ENCODE measurements at regions not wholly inside any gene's neighbourhood (a gene's known extent, or its start where the extent isn't known, plus 50 kb on each side); places are given as distances from the start of the nearest gene placed in this dataset.

DNA sequence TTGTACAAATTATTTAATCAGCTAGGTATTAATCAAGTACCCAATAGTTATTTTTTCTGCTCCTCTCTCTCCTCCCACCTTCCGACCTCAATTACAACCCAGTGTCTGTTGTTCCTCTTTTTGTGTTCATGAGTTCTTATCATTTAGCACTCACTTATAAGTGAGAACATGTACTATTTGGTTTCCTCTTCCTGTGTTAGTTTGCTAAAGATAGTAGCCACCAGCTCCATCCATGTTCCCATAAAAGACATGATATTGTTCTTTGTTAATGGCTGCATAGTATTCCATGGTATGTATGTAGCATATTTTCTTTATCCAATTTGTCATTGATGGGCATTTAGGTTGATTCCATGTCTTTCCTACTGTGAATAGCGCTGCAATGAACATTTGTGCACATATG lies 652.8 kb upstream of the CITED2 start:
- Mint-ChIP-seq H3K36me3 (ENCODE audit: low read depth) (no peaks in the 10 kb centered on the region), H3K27ac (no peak overlapping the region), H3K4me1 (no peaks in the 10 kb centered on the region), H3K4me3 (no peak overlapping the region), H3K27me3 (no peaks in the 10 kb centered on the region), H3K9me3 (peaks cover 8% of the 10 kb centered on the region)
- ATAC-seq (ENCODE audit: low read depth) (no peak), DNase-seq (no peak)
- intact Hi-C loops (cut with micrococcal nuclease): no loop called here
- ChIA-PET POLR2A (no interaction called here), CTCF (no interaction called here)
- TF ChIP-seq, protein P1, sequence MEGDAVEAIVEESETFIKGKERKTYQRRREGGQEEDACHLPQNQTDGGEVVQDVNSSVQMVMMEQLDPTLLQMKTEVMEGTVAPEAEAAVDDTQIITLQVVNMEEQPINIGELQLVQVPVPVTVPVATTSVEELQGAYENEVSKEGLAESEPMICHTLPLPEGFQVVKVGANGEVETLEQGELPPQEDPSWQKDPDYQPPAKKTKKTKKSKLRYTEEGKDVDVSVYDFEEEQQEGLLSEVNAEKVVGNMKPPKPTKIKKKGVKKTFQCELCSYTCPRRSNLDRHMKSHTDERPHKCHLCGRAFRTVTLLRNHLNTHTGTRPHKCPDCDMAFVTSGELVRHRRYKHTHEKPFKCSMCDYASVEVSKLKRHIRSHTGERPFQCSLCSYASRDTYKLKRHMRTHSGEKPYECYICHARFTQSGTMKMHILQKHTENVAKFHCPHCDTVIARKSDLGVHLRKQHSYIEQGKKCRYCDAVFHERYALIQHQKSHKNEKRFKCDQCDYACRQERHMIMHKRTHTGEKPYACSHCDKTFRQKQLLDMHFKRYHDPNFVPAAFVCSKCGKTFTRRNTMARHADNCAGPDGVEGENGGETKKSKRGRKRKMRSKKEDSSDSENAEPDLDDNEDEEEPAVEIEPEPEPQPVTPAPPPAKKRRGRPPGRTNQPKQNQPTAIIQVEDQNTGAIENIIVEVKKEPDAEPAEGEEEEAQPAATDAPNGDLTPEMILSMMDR (IDR thresholded peaks at IDR 0.05): no peak

DNA sequence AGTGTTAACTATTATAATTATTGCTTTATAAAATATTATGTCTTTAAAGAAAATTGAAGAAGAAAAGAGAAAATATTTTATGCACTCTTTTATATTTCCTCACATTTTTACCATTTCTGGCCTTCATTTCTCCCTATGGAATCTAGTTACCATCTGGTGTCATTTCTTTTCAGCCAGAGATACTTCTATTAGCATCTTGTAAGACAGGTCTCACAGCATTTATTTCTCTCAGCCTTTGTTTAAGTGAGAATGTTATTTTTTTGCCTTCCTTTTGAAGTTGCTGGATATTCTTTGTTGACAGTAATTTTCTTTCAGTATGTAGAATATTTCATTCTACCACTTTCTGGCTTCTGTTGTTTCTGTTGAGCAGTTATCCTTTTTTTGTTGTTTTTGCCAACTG lies 652.1 kb upstream of the CITED2 start:
- ChIA-PET CTCF (no interaction called here), POLR2A (no interaction called here)
- Mint-ChIP-seq H3K27ac (no peak overlapping the region), H3K36me3 (ENCODE audit: low read depth) (no peaks in the 10 kb centered on the region), H3K27me3 (no peaks in the 10 kb centered on the region), H3K4me3 (no peak overlapping the region), H3K4me1 (no peaks in the 10 kb centered on the region), H3K9me3 (peaks cover 9% of the 10 kb centered on the region)
- intact Hi-C loops (cut with micrococcal nuclease): no loop called here
- no peak for ATAC-seq (ENCODE audit: low read depth)
- DNase-seq: no peak
- TF ChIP-seq, protein P1 (IDR thresholded peaks at IDR 0.05): no peak

DNA sequence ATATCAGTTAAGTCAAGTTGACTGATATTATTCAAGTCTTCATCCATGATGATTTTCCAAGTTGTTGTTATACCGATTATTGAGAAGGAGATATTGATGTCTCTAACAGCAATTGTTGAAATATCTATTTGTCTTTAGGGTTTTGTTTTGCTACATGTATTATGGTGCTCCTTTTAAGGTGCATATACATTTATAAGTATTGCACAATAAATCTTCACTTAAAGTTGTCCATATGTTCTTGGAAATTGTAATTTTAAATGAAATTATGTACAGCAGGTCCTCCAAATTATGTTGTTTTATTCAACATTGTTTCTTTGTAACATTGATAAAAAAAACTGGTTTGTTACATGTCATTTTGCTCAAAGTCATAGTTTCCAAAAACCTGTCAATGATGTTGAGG lies 650.7 kb upstream of the CITED2 start:
- Mint-ChIP-seq H3K27me3 (no peaks in the 10 kb centered on the region), H3K9me3 (peaks cover 19% of the 10 kb centered on the region), H3K4me3 (no peak overlapping the region), H3K27ac (no peak overlapping the region), H3K4me1 (no peaks in the 10 kb centered on the region), H3K36me3 (ENCODE audit: low read depth) (no peaks in the 10 kb centered on the region)
- intact Hi-C loops (cut with micrococcal nuclease): no loop called here
- DNase-seq (no peak), ATAC-seq (ENCODE audit: low read depth) (no peak)
- ChIA-PET CTCF (no interaction called here), POLR2A (no interaction called here)
- TF ChIP-seq, protein P1 (IDR thresholded peaks at IDR 0.05): no peak

DNA sequence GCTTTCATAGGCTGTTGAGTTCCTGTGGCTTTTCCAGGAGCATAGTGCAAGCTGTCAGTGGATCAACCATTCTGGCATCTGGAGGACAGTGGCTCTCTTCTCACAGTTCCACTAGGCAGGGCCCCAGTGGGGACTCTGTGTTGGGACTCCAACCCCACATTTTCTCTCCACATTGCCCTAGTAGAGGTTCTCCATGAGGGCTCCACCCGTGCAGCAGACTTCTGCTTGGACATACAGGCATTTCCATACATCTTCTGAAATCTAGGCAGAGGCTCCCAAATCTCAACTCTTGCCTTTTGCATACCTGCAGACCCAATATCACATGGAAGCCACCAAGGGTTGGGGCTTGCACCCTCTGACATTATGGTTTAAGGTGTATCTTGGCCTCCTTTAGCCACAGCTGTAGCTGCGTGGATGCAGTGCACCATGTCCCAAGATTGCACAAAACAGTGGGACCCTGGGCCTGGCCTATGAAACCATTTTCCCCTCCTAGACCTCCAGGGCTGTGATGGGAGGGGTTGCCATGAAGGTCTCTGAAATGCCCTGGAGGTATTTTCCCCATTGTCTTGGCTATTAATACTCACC lies 645.9 kb upstream of the CITED2 start:
- H3K4me1 Mint-ChIP-seq: no peaks in the 10 kb centered on the region
- TF ChIP-seq, protein P1 (IDR thresholded peaks at IDR 0.05): no peak
- H3K4me3 Mint-ChIP-seq: no peak overlapping the region
- H3K27me3 Mint-ChIP-seq: no peaks in the 10 kb centered on the region
- ATAC-seq (ENCODE audit: low read depth): no peak
- ChIA-PET POLR2A (no interaction called here), CTCF (no interaction called here)
- H3K36me3 Mint-ChIP-seq (ENCODE audit: low read depth): no peaks in the 10 kb centered on the region
- intact Hi-C loops (cut with micrococcal nuclease): no loop called here
- peaks cover 21% of the 10 kb centered on the region for H3K9me3 Mint-ChIP-seq
- no peak for DNase-seq
- no peak overlapping the region for H3K27ac Mint-ChIP-seq

DNA sequence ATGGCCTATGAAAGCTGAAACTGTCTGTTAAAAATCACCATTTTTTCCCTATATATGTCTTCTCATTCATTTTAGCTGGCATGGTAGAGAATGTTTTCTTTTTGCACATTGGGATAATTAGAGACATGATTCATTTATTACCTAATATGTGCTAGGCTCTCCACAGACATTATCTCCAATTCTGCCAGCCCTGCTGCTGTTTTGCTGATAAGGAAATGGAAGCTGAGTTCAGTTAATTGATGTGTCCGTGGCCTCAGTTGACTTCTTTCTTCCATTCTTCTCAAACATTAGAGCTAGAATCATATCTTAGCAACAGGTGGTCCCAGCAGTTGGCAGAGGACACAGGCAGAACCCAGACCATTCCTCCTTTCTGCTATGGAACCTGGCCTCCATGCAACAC lies 644.1 kb upstream of the CITED2 start:
- ChIA-PET POLR2A (no interaction called here), CTCF (no interaction called here)
- ATAC-seq (ENCODE audit: low read depth) (no peak), DNase-seq (no peak)
- intact Hi-C loops (cut with micrococcal nuclease): no loop called here
- Mint-ChIP-seq H3K27me3 (no peaks in the 10 kb centered on the region), H3K36me3 (ENCODE audit: low read depth) (no peaks in the 10 kb centered on the region), H3K27ac (no peak overlapping the region), H3K4me3 (no peak overlapping the region), H3K4me1 (no peaks in the 10 kb centered on the region), H3K9me3 (peaks cover 21% of the 10 kb centered on the region)
- TF ChIP-seq, protein P1 (IDR thresholded peaks at IDR 0.05): no peak
